HG03135 (cell line): ENCODE measurements at regions not wholly inside any gene's neighbourhood (a gene's known extent, or its start where the extent isn't known, plus 50 kb on each side); places are given as distances from the start of the nearest gene placed in this dataset.
A peak's percentile ranks its signal among the peaks of the same experiment; 100 is the strongest.
"Not testable (repeated sequence)": the region's sequence is repeated elsewhere in the genome, so short reads cannot be mapped to it uniquely, and the experiment has no call there.

Experiments
- ATAC-seq: cut with Tn5 transposase; IDR thresholded peaks from one replicate; pipeline ENCODE4 v1.9.1; 2021; ENCODE audit warnings: mild to moderate bottlenecking, moderate library complexity; ENCODE audit not compliant: unreplicated experiment

DNA sequence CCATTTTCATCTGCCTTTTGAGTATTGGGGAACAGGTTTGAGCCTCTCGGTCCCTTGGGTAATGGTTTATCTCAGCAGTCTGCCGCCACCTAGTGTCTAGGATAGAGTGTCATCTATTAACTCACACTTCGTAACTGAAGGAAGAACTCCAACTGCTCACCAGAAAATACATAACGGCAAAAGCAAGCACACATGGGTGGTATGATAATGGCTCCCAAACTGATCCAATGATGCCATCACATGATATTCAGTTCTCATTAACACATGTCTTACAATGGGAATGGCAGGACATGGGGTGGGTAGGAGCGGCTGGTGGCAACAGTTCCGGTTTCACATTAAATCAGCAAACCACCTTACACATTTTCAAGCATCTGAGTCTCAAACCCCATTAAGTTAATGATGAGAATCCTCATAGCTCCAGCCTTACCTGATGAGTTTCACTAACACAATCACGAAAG is 110.7 kb upstream of the PHACTR1 start:
- ATAC-seq: peak; percentile 45

DNA sequence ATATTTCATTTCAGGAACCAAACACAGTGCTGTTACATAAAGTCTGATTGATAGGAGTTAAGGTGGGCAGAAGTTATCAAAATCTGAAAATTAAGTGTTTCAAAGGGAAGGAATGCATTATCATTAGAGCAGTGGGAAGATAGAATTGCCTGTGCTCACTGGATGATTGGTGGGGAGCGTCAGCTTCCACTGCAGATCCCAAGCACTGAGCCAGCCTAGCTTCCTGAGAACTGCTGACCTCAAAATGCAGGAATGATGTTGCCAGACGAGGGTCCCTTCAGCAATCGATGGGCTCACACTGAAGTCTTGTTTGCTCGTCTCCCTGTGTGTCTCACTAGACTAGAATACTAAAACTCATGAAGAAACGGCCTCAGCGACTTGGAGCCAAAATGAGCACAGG is 110.0 kb upstream of the PHACTR1 start:
- no peak for ATAC-seq

DNA sequence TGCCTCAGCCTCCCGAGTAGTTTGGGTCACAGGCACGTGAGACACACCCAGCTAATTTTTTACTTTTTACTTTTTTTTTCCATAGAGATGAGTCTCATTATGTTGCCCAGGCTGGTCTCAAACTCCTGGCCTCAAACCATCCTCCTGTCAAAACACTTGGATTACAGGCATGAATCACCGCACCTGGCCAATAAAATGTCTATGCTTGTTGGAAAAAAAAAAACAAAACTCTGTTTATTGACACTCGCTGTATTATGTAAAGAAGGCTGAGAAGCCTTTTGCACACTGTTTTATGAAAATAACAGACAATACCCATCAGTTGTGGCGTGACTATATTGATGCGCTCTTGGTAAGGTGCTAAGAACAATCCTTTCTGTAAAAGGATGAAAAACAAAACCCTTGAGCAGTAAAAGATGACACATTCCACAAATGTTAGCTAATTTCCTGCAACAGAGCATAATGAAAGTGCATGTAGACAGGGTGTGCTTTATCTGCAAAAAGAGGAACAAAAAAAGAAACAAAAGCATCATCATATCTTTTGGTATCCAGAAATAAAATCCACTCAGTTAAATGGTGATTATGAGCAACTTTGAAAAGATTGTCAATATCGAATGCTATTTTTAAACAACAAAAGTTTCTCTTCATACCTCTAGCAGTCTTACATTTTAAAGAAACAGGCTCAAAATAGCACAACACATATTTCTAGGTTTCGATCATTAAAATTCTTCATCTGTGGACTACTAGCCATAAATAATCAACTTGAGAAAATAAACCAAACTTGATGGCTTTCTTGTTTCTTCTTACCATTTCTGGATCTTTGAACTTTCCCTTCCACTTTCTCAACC is 108.3 kb upstream of the PHACTR1 start:
- peak; percentile 71 for ATAC-seq

DNA sequence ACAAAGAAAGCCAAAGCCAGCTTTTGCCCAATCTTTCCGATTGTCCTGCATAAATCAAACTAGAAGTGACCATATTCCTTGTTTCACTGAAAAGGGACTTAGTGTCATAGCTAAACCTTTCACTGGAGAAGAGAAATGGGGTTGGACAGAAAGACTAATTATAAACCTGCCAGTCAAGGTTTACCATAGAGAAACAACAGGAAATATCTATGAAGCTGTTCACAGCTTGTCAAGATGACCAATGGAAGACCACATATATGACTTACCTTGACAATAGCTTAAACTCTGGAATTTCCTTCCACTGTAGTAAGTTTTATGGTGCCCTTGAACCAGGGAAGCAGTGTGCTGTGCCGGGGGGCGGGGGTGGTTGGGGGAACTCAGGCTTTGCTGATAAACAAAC is 107.7 kb upstream of the PHACTR1 start:
- ATAC-seq: peak; percentile 25

DNA sequence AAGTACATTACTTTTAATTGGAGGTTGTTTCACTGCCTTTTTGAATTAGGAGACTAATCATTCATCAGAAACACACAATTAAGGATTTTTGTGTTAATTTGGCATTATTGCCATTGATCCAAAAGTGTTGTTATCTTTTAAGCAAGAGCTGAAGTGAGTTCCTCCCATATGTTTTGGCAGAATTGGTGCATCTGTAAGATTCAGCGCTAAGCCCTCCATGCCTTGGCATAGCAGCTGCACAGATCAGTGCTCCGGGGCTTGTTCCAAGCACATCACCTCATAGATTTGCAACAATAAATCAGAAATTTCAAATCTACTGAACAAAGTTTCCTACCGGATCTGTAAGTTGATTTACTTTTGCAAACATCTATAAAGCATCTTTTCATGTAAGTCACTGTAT is 106.8 kb upstream of the PHACTR1 start:
- ATAC-seq: no peak

DNA sequence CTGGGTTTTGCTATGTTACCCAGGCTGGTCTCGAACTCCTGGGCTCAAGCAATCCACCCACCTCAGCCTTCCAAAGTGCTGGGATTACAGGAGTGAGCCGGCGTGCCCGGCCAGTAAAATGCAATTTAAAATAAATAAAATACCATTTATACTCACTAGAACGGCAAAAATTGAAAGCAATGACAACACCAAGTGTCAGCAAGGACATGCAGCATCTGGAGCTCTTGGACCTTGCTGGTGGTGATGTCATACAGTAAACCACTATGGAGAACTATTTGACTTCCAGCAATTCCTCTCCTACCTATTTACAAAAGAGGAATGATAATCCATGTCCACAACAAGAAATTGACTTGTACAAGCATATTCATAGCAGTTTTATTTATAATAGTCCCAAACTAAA is 105.7 kb upstream of the PHACTR1 start:
- ATAC-seq: no peak

DNA sequence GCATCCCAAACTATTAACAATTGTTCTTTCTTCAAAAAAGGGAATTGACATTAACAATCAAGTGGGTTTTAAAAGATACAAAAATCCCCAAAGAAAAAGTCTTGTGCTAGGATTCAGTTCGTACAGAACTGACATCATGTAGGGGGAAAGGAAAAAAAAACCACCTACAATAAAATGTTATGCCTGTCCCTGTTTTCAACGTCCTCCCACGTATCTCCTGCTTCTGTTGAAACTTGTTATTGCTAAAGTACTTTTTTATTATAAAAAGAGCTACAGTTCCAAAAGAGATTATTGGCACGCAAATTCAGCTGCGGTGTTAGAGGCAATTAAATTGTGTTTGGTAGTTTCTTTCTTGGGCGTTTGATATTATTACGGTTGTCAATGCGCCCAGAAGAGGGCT is 102.8 kb upstream of the PHACTR1 start:
- no peak for ATAC-seq

DNA sequence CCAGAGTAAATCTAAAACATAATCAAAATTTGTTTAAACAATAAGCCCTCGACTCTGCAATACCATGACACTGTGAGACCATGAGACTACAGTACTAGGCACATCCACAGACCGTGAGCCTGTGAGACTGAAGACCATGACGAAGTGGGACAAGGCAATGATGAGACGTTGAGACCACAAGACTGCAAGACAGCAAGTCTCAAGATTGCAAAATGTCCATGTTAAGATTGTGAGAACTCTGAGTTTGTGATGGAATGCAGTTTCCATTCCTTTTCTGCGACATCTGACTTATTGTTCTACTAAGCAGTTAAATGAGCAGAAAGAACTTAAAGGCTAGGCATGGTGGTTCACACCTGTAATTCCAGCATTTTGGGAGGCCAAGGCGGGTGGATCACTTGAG is 102.1 kb upstream of the PHACTR1 start:
- no peak for ATAC-seq

DNA sequence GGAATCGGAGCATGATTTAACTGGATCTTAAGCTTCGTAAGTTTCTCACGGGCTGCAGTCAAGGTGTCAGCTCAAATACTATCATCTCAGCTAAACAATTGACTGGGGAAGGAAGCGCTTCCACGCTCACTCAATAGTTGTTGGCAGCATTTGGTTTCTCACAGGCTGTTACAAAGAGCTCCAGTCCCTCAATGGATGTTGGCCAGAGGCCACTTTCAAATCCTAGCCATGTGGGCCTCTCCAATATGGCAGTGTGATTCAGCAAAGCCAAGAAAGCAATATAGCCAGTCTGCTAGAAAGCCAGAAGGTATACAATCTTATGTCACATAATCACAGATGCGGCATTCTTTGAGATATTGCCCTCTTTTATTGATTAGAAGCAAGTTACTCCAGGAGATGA is 98.3 kb upstream of the PHACTR1 start:
- ATAC-seq: no peak

DNA sequence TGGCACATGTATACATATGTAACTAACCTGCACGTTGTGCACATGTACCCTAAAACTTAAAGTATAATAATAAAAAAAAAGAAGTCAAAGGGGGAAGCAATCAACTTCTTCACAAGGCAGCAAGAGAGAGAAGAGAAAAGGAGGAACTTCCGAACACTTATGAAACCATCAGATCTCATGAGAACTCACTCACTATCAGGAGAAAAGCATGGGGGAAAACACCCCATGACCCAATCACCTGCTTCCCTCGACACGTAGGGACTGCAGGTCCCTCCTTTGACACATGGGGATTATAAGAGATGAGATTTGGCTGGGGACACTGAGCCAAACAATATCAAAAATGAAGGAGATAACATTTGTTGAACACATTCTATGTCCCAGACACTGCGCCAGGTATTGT is 94.8 kb upstream of the PHACTR1 start:
- ATAC-seq: no peak

DNA sequence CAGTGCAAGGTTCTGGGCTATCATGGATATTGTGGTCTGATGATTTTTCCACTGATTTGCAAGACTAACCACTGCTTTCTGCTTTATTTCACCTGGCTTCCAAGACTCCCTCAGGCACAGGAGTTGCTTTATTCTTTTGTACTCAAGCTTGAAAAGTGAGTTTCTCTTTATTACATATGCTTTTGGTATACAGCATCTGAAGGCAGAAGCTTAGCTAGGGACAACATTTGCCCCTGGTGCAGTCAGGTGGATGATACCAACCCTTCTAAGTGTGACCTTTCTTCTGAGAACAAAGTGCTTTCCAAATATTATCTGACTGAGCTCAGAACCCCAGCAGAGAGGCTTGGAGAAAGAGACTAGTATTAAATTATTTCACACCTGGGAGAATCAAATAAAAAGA is 94.0 kb upstream of the PHACTR1 start:
- no peak for ATAC-seq

DNA sequence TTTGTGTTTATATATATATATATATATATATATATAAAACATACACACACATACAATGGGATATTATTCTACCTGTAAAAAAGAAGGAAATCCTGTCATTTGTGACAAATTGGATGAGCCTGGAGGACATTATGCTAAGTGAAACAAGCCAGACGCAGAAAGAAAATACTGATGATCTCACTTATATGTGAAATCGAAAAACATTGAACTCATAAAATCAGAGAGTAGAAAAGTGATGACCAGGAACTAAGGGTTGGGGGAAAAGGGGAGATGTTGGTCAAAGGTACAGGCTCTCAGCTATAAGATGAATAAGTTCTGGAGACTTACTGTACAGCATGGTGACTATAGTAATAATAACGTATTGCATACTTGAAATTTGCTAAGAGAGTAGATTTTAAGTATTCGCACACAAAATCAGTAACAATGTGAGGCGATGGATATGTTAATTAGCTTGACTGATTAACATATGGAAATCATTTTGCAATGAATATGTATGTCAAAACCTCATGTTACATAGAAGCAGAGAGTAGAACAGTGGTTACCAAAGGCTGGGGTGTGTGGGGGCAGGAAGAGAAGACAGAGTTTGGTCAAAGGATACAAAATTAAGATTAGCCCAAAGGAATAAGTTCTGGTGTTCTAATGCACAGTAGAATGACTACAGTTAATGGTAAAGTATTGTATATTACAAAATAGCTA is 92.3 kb upstream of the PHACTR1 start:
- no peak for ATAC-seq

DNA sequence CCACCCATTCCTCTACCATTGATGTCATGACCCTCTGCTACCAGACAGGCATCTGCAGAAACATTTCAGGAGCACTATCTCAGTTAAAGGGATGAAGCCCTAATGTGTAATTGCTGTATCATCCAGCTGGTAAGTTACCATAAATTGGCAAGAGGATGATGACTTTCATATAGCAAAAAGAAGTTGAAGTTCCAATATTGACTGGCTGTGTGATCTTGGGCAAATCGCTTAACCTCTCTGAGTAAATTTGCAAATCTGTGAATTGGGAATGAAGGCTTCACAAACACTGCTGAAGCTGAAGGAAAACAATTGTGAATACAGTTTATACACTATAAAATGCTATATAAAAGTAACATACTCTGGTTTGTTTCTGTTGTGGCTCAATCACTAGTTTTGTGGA is 89.5 kb upstream of the PHACTR1 start:
- ATAC-seq: no peak

DNA sequence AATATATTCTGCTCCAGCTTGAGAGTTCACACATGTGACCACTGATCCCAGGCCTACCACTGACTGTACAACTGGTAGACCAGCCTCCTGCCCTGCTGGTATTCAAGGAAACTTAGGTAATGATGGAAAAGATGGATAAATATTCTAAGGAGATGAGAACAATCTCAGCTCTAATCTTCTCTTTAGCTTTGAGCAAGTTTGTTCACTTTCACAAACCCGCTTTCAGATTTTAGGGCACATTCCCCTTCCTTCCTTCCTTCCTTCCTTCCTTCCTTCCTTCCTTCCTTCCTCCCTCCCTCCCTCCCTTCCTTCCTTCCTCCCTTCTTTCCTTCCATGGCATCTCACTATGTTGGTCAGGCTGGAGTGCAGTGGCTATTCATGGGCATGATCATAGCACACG is 88.2 kb upstream of the PHACTR1 start:
- no peak for ATAC-seq

DNA sequence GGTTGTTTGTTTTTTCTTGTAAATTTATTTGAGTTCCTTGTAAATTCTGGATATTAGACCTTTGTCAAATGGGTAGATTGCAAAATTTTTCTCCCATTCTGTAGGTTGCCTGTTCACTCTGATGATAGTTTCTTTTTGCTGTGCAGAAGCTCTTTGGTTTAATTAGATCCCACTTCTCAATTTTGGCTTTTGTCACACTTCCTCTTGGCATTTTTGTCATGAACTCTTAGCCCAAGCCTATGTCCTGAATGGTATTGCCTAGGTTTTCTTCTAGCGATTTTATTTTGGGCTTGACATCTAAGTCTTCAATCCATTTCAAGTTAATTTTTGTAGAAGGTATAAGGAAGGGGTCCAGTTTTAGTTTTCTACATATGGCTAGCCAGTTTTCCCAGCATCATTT is 82.8 kb upstream of the PHACTR1 start:
- ATAC-seq: not testable (repeated sequence)

DNA sequence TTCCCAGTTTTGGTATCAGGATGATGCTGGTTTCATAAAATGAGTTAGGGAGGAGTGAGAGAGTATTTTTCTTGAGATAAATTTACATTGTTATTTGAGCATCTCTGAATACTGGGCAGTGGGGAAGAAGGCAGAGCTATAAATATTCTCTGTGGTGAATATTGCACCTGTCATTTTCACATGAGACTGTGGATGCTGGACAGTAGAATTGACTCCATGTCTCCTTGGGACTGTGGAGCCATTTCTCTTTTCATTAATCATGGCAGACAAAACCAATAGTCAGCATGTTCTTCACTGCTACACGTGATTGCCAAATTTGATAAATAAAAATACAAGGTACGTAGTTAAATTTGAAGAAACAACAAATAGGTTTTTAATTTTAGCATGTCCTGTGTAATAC is 81.2 kb upstream of the PHACTR1 start:
- ATAC-seq: no peak

DNA sequence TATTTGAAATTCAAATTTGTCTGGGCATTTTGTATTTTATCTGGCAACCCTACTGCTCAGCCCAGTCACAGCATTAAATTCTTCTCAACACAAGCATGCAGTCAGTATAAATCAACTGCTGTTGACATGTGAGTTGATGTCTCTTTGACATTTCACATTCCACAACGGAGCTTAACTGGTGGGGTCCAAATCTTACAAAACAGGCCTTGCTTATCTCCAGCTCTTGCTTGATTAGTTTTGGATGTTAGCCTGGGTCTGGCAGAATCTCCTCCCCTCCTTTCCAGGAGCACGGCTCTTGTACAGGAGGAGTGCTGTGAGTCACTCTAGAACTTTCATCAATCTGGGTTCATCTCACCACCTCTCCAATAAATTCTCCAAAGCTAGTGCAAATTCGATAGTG is 80.8 kb upstream of the PHACTR1 start:
- no peak for ATAC-seq

DNA sequence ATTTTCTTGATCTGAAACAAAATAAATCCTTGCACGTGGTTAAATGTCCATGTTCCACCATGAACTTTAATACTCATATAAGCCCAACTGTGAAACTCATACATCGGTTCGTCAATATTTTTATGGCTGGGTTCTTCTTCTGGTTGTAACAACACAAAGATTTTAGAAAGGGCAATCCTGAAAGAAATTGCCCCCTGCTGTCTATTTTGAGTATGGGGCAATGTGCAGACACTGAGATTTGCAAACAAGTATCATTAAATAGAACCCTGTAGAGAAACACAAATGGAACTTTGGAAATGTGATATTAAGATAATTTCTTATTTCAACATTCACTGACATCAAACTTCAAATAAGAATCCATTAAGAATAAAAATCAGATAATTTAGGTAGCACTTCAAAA is 80.2 kb upstream of the PHACTR1 start:
- no peak for ATAC-seq

DNA sequence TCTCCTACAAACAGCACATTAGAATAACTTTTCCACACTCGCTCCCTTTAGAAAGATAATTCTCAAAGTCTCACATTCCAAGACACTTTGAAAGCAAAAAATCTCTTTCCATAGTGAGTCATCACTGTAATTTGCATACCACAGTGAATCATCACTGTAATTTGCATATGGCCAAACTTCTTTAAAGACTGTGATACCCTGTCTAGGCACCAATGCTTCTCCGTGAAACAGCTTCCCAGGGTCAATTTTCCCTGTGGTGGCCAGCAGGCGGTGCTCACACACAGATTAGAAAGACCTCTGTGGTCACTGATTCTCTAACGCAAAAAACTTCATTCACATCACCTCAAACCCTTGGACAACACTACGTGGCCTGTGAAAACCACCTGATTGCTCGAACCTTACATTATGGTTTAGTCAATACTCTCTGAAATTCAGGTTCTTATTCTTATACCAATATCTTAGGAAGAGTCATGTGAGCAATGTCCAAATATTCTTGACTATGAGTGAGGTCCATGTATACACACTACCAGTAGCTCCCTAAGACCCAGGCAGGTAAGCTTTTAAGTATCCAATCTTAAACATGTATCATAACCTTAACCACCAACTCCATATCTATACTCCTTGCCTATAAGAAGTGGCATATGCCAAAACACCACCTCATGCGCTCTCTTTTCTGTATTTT is 78.5 kb upstream of the PHACTR1 start:
- no peak for ATAC-seq

DNA sequence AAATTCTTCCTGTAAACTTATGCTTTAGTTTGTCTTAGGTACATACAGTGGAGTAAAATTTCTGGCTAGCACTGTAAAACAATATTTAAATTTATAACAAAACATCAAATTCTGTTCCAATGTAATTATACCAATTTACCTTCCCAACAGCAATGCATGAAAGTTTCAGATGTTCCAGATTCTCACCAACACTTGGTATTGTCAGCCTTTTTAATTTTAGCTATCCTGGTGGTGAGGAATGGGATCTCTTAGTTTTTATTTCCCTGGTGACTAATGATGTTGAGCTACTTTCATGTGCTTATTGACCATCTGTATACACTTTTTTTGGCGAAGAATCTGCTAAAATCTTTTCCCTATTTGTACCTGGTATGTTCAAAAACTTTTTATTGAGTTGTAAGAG is 76.1 kb upstream of the PHACTR1 start:
- no peak for ATAC-seq

DNA sequence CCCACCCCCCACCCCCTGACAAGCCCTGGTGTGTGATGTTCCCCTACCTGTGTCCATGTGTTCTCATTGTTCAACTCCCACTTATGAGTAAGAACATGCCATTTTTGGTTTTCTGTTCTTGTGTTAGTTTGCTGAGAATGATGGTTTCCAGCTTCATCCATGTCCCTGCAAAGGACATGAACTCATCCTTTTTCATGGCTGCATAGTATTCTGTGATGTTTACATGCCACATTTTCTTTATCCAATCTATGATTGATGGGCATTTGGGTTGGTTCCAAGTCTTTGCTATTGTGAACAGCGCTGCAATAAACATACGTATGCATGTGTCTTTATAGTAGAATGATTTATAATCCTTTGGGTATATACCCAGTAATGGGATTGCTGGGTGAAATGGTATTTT is 74.8 kb upstream of the PHACTR1 start:
- ATAC-seq: not testable (repeated sequence)

DNA sequence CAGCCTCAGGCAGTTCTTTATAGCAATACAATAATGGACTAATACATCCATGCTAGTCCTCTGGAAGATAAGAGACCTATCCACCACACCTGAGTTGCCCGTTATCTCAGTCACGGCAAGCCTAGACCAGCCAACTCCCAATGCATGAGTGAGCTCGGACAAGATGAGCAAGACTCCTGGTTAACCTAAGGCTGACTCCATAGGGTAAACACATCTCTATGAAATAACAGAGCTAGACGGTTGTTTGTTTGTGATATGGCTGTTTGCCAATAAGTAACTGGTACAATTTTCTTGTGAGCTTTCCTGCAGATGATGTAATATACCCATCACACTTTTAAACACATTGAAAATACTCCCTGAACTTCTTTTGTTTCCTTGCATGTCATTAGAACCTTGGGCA is 70.6 kb upstream of the PHACTR1 start:
- no peak for ATAC-seq
